Mesenchymal stem cell (in vitro differentiated cells and primary cell): ENCODE measurements at regions not wholly inside any gene's neighbourhood (a gene's known extent, or its start where the extent isn't known, plus 50 kb on each side); places are given as distances from the start of the nearest gene placed in this dataset.

Experiments
- DNase-seq: peaks from one replicate; pipeline ENCODE4 v3.0.0-alpha.2; 2013
- H2AFZ ChIP-seq: one replicate; pipeline ENCODE4 v1.6.1; 2013; ENCODE audit warnings: low read depth, mild to moderate bottlenecking, control low read depth, inconsistent platforms, low read length, moderate library complexity
- H2AK5ac ChIP-seq: 2 replicates; pipeline ENCODE4 v1.6.1; 2013; ENCODE audit warnings: low read length, moderate library complexity, mild to moderate bottlenecking, inconsistent platforms; ENCODE audit not compliant: severe bottlenecking
- H2BK120ac ChIP-seq: one replicate; pipeline ENCODE4 v1.6.1; 2013; ENCODE audit warnings: low read depth, mild to moderate bottlenecking, inconsistent platforms, low read length, moderate library complexity
- H2BK12ac ChIP-seq, 2 experiments: one replicate each; pipeline ENCODE4 v1.6.1; 2013; ENCODE audit warnings: inconsistent platforms in 2 of 2, low read length in 2 of 2, mild to moderate bottlenecking in 2 of 2, moderate library complexity in 2 of 2, control low read depth in 1 of 2
- H2BK15ac ChIP-seq: one replicate; pipeline ENCODE4 v1.6.1; 2013; ENCODE audit warnings: mild to moderate bottlenecking, low read depth, inconsistent platforms; ENCODE audit not compliant: poor library complexity, severe bottlenecking
- H2BK5ac ChIP-seq: 2 replicates; pipeline ENCODE4 v1.6.1; 2013; ENCODE audit warnings: low read depth, mild to moderate bottlenecking, low read length, control low read depth, inconsistent platforms; ENCODE audit not compliant: poor library complexity, severe bottlenecking
- H3K14ac ChIP-seq, 2 experiments: one replicate each; pipeline ENCODE4 v1.6.1; 2013; ENCODE audit warnings: inconsistent platforms in 2 of 2, low read length in 2 of 2, control low read depth in 1 of 2, mild to moderate bottlenecking in 1 of 2, moderate library complexity in 1 of 2
- H3K18ac ChIP-seq, 2 experiments: one replicate each; pipeline ENCODE4 v1.6.1; 2013; ENCODE audit warnings: inconsistent platforms in 2 of 2, low read length in 2 of 2, control low read depth in 1 of 2, low read depth in 1 of 2, mild to moderate bottlenecking in 1 of 2
- H3K23ac ChIP-seq, 2 experiments: one replicate each; pipeline ENCODE4 v1.6.1; 2013; ENCODE audit warnings: inconsistent platforms in 2 of 2, low read length in 2 of 2, mild to moderate bottlenecking in 2 of 2, moderate library complexity in 2 of 2, control low read depth in 1 of 2
- H3K27ac ChIP-seq: 2 replicates; pipeline ENCODE4 v1.5.1; 2013; ENCODE audit warnings: mild to moderate bottlenecking, moderate library complexity, low read length, control low read depth, inconsistent platforms; ENCODE audit not compliant: poor library complexity, severe bottlenecking
- H3K27me3 ChIP-seq, 2 experiments: 2 replicates each; pipeline versions ENCODE4 v1.6.1 to v1.7.0; 2013; ENCODE audit warnings: low read length in 2 of 2, mild to moderate bottlenecking in 2 of 2, moderate library complexity in 2 of 2, control low read depth in 1 of 2, inconsistent platforms in 1 of 2; ENCODE audit not compliant: control insufficient read depth in 1 of 2, insufficient read depth in 1 of 2
- H3K36me3 ChIP-seq, 2 experiments: 2 replicates each; pipeline versions ENCODE4 v1.6.1 to v1.7.0; 2013; ENCODE audit warnings: low read length in 2 of 2, control low read depth in 1 of 2, inconsistent platforms in 1 of 2, low read depth in 1 of 2, mild to moderate bottlenecking in 1 of 2; ENCODE audit not compliant: insufficient read depth in 2 of 2, control insufficient read depth in 1 of 2
- H3K4ac ChIP-seq, 2 experiments: one replicate each; pipeline ENCODE4 v1.6.1; 2013; ENCODE audit warnings: inconsistent platforms in 2 of 2, low read length in 2 of 2, mild to moderate bottlenecking in 2 of 2, moderate library complexity in 2 of 2, control low read depth in 1 of 2, low read depth in 1 of 2
- H3K4me1 ChIP-seq: 2 replicates; pipeline ENCODE4 v1.6.1; 2013; ENCODE audit warnings: low read depth, low read length, control low read depth; ENCODE audit not compliant: control insufficient read depth, insufficient read depth
- H3K4me2 ChIP-seq: 2 replicates; pipeline ENCODE4 v1.6.1; 2013; ENCODE audit warnings: low read length, mild to moderate bottlenecking, inconsistent platforms; ENCODE audit not compliant: poor library complexity, severe bottlenecking
- H3K4me3 ChIP-seq, 2 experiments: 2 replicates each; pipeline versions ENCODE4 v1.5.1 to v1.7.0; 2013; ENCODE audit warnings: low read length in 2 of 2, mild to moderate bottlenecking in 2 of 2, control low read depth in 1 of 2, low read depth in 1 of 2; ENCODE audit not compliant: insufficient read depth in 1 of 2
- H3K79me1 ChIP-seq: replicated peaks from 2 replicates; pipeline ENCODE4 v1.6.1; 2013; ENCODE audit warnings: mild to moderate bottlenecking, control low read depth, low read length, inconsistent platforms; ENCODE audit not compliant: poor library complexity, severe bottlenecking
- H3K9ac ChIP-seq: 2 replicates; pipeline ENCODE4 v1.7.0; 2013; ENCODE audit warnings: mild to moderate bottlenecking, low read length, moderate library complexity
- H3K9me3 ChIP-seq: 2 replicates; pipeline ENCODE4 v1.7.0; 2013; ENCODE audit warnings: mild to moderate bottlenecking, low read length; ENCODE audit not compliant: control insufficient read depth
- H4K8ac ChIP-seq: one replicate; pipeline ENCODE4 v1.6.1; 2013; ENCODE audit warnings: inconsistent platforms, mild to moderate bottlenecking, low read length, moderate library complexity
- H4K91ac ChIP-seq: one replicate; pipeline ENCODE4 v1.6.1; 2013; ENCODE audit warnings: mild to moderate bottlenecking, low read length, inconsistent platforms
- WGBS: methylation state at CpG from one replicate; pipeline ENCODE4 v1.1.7; 2013; ENCODE audit warnings: mixed read lengths; 5-methylcytosine and 5-hydroxymethylcytosine counted together

DNA sequence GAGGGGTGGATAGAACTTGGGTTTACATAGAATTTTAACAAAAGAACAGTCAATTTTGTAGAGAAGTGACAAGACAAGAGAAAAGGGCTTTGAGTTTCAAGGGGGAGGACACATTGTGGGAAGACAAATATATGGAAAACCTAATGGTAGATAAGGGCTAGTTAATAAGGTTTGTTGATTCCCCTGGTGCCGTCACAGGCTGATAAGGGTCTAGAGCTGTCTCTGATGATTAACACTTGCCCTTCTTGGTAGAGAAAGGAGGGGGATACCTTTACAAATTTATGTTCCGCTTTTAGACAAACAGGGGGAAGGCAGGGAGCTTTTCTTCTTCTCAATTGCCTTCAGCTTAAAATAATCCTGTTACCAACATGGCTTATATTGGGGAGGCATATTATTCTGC is 124.3 kb downstream of the ETS2 start:
- H3K23ac ChIP-seq = no peak overlapping the region
- H3K4me2 ChIP-seq = no peak overlapping the region
- H2AK5ac ChIP-seq = no peak overlapping the region
- H3K14ac ChIP-seq = no peak overlapping the region
- H3K9ac ChIP-seq = no peak overlapping the region
- H2AFZ ChIP-seq = no peak overlapping the region
- H3K79me1 ChIP-seq = no peaks in the 10 kb centered on the region
- H4K8ac ChIP-seq = no peak overlapping the region
- H2BK5ac ChIP-seq = no peak overlapping the region
- H3K27me3 ChIP-seq = peaks cover 0 to 3% of the 10 kb centered on the region in 2 experiments
- peak overlapping the region; percentile 94 for H2BK120ac ChIP-seq
- H3K36me3 ChIP-seq = no peaks in the 10 kb centered on the region
- peak overlapping the region in 1 of 2 experiments; percentile 97 for H2BK12ac ChIP-seq
- no peak overlapping the region for H3K4me3 ChIP-seq
- no peak overlapping the region for H2BK15ac ChIP-seq
- peak overlapping the region in 1 of 2 experiments; percentile 11 for H3K4ac ChIP-seq
- WGBS = 68% methylated on average over 1 of the region's 2 CpGs
- peaks cover 5% of the 10 kb centered on the region for H3K9me3 ChIP-seq
- H4K91ac ChIP-seq = no peak overlapping the region
- H3K4me1 ChIP-seq = peaks cover 10% of the 10 kb centered on the region
- peak; percentile 26 for DNase-seq
- peak overlapping the region in 1 of 2 experiments; percentile 99 for H3K18ac ChIP-seq
- no peak overlapping the region for H3K27ac ChIP-seq

GRCh38 chr21:38929652-38930051 is 123.9 kb downstream of the ETS2 start:
- no peak overlapping the region for H3K14ac ChIP-seq
- no peak overlapping the region for H2AFZ ChIP-seq
- H3K9ac ChIP-seq = no peak overlapping the region
- 100% methylated on average over 1 of the region's 1 CpG for WGBS
- H4K91ac ChIP-seq = peak overlapping the region; percentile 88
- DNase-seq = no peak
- no peak overlapping the region for H3K4me2 ChIP-seq
- H2BK120ac ChIP-seq = no peak overlapping the region
- H3K9me3 ChIP-seq = peaks cover 5% of the 10 kb centered on the region
- no peak overlapping the region for H3K23ac ChIP-seq
- H3K4me3 ChIP-seq = no peak overlapping the region
- no peak overlapping the region for H2AK5ac ChIP-seq
- H2BK5ac ChIP-seq = no peak overlapping the region
- H3K27me3 ChIP-seq = peaks cover 0 to 3% of the 10 kb centered on the region in 2 experiments
- peak overlapping the region; percentile 45 to 73 for H2BK12ac ChIP-seq
- H3K4ac ChIP-seq = peak overlapping the region in 1 of 2 experiments; percentile 11
- no peak overlapping the region for H3K27ac ChIP-seq
- peak overlapping the region; percentile 18 to 47 for H3K18ac ChIP-seq
- no peaks in the 10 kb centered on the region for H3K36me3 ChIP-seq
- H4K8ac ChIP-seq = no peak overlapping the region
- no peak overlapping the region for H2BK15ac ChIP-seq
- peaks cover 10% of the 10 kb centered on the region for H3K4me1 ChIP-seq
- no peaks in the 10 kb centered on the region for H3K79me1 ChIP-seq

- Histone ChIP-seq H3K27me3 (peaks cover 0 to 3% of the 10 kb centered on the region in 2 experiments), H3K14ac (peak overlapping the region in 1 of 2 experiments; percentile 23), H2BK15ac (peak overlapping the region; percentile 29), H3K4me2 (no peak overlapping the region), H3K4me3 (no peak overlapping the region), H3K79me1 (no peaks in the 10 kb centered on the region), H2BK120ac (peak overlapping the region; percentile 45), H2AK5ac (no peak overlapping the region), H3K4me1 (peaks cover 10% of the 10 kb centered on the region), H3K9me3 (peaks cover 5% of the 10 kb centered on the region), H3K18ac (peak overlapping the region; percentile 52 to 63), H3K27ac (no peak overlapping the region), H3K36me3 (no peaks in the 10 kb centered on the region), H4K91ac (peak overlapping the region; percentile 77), H3K4ac (peak overlapping the region in 1 of 2 experiments; percentile 27), H2BK5ac (no peak overlapping the region), H4K8ac (peak overlapping the region; percentile 21), H3K23ac (no peak overlapping the region), H2BK12ac (peak overlapping the region; percentile 13 to 46), H3K9ac (no peak overlapping the region), H2AFZ (no peak overlapping the region)
- DNase-seq = no peak
- 100% methylated on average over 1 of the region's 1 CpG for WGBS
Observed at GRCh38 chr21:38929142-38929541, 123.4 kb downstream of the ETS2 start.

GRCh38 chr21:38927776-38928175 is 122.0 kb downstream of the ETS2 start:
- Histone ChIP-seq H3K14ac (no peak overlapping the region), H3K4me1 (peaks cover 10% of the 10 kb centered on the region), H2AFZ (no peak overlapping the region), H2AK5ac (no peak overlapping the region), H4K8ac (peak overlapping the region; percentile 51), H3K4ac (peak overlapping the region; percentile 19 to 88), H3K4me2 (no peak overlapping the region), H3K27me3 (peaks cover 0 to 3% of the 10 kb centered on the region in 2 experiments), H4K91ac (peak overlapping the region; percentile 80), H3K9ac (no peak overlapping the region), H2BK120ac (peak overlapping the region; percentile 93), H3K18ac (peak overlapping the region; percentile 83 to 90), H2BK5ac (no peak overlapping the region), H3K9me3 (peaks cover 5% of the 10 kb centered on the region), H3K4me3 (no peak overlapping the region), H3K79me1 (no peaks in the 10 kb centered on the region), H2BK15ac (no peak overlapping the region), H3K23ac (no peak overlapping the region), H3K27ac (no peak overlapping the region), H3K36me3 (no peaks in the 10 kb centered on the region), H2BK12ac (peak overlapping the region; percentile 95 to 99)
- 73% methylated on average over 2 of the region's 3 CpGs for WGBS
- no peak for DNase-seq
